NCI-H1417 treated with DMSO at 0.1 percent for 48 hours (cell line): ENCODE measurements at regions not wholly inside any gene's neighbourhood (a gene's known extent, or its start where the extent isn't known, plus 50 kb on each side); places are given as distances from the start of the nearest gene placed in this dataset.
A peak's percentile ranks its signal among the peaks of the same experiment; 100 is the strongest.

Experiments
- DNase-seq: peaks from one replicate; lab custom pipeline; 2025; lab: John Stamatoyannopoulos, UW

DNA sequence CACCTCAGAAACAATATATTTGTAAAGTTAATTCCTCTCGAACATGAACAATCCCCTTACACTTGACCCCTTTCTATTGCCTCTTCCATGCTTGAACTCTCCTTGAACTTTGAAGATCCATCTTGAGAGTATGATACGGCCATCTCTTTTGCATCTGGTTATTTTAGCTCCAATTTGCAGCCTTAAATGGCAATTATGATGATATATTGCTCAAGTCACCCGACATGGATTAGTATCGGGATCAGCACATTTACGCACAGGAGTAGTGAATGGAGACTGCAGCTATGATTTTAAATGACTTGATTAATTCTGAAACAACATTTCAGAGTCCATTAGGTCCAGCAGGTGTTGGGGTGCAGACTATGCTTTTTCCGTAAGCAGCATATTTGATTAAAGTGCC, 143.8 kb upstream of the PAQR3 start:
- no peak for DNase-seq

DNA sequence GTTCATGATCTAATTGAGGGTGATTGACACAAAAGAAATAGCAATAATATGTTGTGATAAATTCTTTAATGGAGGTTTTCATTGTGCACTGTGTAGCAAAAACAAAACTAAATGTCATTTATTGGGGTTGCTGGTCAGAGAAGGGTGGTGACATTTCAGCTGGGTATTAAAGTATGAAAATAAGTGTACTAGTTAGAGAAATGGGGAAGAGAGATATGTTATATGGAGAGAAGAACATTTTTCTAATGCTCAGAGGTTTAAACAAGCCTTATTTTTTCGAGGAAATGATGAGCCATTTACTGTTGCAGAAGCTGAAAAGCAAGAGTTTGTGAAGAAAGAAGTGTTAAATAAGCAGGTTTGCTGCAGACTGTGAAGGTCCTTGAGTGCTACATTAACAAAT, 142.7 kb upstream of the PAQR3 start:
- no peak for DNase-seq

DNA sequence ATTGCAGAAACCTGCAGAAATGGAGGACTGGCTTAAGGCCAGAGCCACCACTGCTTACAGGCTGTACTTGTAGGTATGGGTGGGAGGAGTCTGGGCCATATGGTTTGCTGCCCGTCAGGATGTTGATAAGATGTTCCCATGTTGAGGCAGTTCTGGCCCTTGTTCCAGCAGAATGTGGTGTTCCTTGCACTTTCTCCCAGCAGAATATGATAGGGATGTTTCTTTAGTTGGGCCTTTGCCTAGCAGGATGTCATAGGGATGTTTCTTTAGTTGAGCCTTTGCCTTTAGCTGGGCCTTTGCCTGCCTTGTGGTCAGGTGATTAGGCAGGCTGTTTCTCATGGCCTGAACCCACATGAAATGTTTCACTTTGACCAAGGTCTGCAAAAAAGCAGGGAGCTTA, 139.1 kb upstream of the PAQR3 start:
- DNase-seq = no peak

DNA sequence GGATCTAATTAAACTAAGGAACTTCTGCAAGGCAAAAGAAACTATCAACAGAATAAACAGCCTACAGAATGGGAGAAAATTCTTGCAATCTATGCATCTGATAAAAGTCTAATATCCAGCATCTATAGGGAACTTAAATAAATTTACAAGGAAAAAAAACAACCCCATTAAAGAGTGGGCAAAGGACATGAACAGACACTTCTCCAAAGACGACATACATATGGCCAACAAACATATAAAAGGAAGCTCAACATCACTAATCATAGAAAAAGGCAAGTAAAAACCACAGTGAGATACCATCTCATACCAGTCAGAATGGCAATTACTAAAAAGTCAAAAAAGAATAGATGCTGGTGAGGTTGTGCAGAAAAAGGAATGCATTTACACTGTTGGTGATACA, 134.8 kb upstream of the PAQR3 start:
- DNase-seq = no peak

DNA sequence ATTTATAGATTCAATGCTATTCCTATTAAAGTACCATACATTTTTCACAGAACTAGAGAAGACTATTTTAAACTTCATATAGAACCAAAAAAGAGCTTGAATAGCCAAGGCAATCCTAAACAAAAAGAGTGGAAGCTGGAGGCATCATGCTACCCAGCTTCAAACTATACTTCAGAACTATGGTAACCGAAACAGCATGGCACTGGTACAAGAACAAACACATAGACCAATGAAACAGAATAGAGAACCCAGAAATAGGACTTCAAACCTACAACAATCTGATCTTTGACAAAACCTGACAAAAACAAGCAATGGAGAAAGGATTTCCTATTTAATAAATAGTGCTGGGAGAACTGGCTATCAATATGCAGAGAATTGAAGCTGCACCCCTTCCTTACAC, 134.2 kb upstream of the PAQR3 start:
- no peak for DNase-seq

DNA sequence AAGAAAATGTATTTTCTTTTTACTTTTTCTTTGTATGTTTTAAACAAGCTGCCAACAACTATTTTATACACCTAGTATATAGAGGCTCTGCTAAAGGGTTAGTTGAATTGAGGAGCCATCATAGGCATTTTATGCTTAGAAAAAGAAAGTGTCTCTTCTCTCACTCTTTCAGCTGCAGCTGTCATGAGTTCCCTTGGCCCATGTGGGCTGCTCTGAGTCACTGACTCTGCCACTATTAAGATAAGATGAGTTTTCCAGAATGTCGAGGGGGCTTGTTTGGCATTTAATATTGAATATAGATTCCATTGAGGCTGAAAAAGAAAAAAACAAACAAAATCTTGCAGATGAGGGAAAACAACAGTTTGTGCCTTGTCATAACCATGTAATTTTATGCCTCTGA, 126.0 kb upstream of the PAQR3 start:
- no peak for DNase-seq

DNA sequence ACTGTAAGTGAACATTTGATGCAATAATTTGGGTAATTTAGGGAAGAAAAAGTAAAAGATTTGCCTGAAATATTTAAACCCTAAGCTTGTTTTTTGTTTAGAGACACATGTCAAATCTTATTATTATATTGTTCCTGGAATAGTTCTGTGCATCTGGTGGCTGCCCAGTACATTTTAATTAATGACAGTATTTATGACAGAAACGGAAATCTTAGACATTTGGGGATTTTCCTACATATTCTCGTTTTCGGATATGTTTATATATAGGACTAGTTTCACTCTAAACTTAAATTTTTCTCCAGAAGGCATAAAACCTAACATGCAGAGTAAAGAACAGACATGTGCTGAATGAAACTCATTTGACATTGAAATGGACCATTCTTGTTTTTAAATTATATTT, 125.6 kb upstream of the PAQR3 start:
- DNase-seq = no peak

DNA sequence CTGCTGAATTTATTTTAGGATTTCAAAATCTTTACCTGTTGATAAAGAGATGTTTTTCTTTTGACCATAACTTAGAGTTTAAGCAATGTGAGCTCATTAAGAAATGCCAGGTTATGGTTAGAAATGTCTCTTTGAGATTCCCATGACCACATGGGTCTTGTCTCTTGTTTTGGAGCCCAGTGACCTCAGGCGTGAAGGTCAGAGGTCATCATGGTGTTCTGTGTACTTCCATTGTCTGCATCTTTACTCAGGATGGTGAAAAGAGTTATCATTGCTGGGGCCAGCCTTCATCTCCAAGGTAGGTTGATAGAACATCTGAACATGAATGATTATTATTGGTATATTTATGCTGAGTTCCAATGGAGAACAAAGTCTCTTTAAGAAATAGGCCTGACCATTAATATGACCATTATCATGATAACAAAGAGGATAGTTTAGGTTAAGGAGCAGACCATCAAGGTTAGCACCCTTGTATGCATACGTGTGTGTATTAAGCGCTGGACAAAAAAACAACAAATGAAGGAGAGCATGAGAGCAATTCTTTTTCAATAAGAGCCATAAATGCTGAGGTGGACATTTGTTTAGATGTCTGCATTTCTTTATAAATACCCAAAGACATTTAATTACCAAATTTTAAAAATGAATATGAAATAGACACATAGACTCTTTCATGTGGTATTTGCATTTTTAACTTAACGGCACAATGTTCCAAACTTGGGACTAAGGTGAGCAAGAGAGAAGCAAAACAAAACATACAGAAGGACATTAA, 120.6 kb upstream of the PAQR3 start:
- DNase-seq = no peak

DNA sequence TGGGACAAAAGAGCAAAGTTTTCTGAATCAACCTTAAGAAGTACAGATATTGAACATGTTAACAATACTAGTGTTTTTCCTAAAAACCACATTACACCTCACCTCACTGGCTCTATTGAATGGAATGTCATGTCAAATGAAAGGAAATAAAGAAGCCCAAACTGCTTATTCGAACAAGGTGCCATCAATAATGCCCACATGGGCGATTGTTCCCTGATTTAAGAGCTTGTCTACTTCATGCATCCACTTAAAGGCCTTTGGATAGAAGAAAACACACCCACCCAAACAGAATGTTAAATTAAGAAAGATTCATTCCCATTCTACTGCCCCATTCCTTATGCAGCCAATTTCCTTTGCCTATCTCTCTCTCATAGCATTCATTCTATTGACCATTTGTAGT, 118.5 kb upstream of the PAQR3 start:
- DNase-seq = no peak

DNA sequence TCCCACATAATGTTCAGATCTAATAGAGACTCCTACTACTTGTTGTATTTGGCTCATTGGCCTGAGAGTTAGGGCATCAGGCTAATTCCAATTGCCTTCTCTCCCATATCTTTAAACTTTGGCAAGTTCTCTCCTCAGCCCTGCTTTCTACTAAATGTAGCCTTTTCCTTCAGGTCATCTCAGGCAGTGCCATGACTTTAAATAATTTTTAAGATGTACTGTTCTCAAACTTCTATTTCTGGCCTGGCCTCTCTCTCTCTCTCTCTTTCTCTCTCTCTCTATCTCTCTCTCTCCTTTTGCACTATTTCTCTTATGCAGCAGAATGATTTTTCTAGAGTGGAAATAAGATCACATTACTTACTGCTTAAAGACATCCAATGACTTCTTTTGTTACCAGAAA, 114.5 kb upstream of the PAQR3 start:
- DNase-seq = no peak

DNA sequence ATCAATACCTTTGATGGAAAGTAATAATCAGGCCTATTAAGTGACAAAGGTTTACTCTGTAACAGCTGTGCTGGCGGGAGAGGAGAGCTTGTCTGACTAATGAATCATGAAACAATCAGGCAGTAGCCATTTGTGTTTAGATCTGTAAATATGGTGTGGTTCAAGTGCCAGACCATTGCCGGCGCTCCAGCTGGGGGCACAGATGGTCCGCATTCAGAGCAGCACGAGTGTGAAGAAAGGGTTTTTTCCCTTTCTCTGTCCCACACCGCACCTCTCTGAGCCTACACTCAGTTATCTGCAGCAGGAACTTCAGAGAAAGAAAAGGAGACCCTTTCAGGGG, 111.3 kb upstream of the PAQR3 start:
- peak; percentile 67 for DNase-seq

DNA sequence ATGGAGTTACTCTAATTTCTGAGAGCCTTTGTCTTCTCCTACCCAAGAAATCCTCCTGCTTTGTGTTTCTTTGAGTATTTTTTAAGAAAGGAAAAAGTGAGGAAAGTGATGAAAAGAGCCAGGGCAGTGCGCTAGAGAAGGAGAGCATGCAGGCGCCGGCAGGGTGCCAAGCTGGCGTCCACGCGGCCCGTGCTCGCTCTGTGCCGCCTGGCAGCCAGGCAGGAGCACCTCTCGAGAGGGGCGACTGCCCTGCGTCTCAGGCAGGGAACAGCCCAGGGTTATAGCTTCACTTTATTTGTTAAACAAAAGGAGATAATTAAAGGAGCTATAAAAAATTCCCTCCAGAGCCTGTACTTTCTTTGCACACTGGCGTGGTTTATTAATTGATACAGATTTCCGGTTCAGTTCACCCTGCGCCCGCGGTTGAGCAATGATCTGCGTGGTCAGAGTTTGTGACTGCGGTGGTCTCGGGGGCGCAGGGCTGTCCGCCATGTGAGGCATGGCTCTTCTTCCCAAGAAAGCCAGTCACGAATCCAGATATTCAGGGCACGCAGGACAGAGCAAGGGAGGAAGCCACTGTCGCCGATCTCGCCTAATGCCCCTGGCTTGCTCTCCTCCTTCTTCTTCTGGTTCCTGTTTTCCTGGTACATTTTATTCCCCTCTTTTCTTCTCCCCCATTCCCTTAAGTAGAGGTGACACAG, 110.8 kb upstream of the PAQR3 start:
- DNase-seq = no peak

DNA sequence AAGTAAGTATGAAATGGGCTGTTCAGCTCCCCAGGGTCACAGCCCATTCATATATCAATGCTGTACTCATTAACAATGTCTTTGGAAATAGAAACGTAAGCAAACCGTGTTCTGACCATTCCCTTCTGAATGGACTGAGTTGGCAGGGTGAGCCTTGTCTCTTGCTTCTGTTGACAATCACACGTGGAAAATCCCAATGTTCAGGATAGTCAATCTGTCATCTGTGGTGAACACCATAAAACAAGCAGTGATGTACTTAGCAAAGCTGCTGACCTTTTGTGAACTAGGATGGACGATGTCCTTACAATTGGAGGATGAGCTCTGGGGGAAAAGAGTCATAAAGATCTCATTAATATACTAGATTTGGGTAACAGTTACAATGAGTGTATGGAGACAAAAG, 109.6 kb upstream of the PAQR3 start:
- DNase-seq = no peak

DNA sequence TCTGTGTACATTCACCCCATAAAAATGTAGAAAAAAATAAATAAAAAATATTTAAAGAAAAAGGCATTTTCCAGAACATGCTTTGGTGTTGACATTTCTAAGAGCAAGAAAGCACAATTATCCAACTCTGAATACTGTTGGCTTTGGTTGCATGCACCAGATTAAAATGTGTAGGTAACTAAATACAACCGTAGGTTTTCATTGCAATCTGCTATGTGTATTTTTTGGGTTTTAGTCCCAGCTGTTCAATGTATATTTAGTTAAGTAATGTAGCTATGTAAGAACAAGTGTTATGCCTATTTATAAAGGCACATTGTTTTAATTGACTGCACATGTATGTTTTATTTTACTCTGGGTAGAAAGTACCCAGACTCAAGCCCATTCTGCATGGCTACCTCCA, 108.1 kb upstream of the PAQR3 start:
- no peak for DNase-seq

DNA sequence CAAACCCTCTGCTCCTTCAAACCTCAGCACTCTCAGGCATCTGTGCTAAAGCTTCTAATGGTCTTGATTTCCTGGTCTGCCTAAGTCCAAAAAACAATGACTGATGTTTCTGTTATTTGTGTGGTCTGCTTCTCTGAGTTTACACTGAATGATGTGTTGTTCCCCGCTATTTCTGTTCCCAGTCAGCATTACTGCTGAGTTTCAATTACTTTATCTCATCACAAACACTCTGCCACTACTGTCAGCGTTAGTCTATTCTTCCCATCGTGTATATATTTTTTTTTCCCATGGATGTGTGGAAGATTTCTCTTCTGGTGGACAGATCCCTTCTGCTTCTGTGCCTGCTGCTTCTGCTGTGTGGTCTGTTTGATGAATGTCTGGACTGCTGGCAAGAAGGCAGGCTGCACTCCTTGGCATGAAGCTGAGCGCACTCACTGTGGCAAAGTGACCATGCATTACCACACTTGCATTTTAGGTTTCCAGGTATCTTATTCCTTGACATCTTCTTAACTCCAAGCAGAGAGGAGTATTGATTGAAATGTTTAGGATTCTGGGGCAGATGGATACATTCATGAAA, 106.9 kb upstream of the PAQR3 start:
- DNase-seq = no peak

DNA sequence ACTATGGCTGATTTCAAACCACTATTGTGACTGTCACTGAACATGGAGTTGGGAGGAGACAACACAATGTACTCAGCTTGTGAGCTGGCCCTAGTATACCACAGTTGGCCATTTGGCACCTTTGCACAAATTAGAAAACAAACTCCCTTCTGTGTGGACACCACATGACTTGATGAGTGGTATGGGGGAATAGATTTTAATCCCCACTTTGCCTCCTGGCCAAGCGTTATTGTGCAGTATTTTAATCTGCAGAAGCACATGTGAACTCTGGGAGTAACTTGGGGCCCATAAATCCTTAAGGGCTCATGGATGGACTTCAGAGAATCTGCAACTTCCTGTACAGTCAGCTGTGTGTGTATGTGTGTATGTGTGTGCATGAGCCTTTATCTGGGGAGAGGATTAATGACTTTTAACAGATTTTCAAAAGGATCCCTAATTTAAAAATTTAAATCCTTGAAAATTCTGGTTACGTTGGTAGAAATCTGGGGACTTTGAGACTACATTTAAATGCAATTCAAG, 105.0 kb upstream of the PAQR3 start:
- DNase-seq = no peak

DNA sequence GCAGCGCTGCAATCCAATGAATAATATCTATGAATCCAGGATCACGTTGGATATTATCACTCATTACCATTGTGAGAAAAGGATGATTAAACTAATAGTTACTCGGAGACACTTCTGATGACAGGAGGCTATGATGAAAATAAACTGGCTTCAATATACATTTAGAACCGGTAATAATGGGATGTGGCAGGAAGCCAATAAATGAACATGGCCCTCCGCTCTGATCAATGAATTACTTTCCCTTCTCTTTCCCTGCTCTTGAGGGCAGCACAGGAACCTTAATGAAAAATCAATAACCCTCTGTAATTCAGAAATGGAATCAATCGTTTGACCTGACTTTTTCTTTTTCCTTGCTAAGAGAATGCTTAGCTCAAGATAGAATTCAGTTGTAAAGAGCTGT, 103.9 kb upstream of the PAQR3 start:
- no peak for DNase-seq

DNA sequence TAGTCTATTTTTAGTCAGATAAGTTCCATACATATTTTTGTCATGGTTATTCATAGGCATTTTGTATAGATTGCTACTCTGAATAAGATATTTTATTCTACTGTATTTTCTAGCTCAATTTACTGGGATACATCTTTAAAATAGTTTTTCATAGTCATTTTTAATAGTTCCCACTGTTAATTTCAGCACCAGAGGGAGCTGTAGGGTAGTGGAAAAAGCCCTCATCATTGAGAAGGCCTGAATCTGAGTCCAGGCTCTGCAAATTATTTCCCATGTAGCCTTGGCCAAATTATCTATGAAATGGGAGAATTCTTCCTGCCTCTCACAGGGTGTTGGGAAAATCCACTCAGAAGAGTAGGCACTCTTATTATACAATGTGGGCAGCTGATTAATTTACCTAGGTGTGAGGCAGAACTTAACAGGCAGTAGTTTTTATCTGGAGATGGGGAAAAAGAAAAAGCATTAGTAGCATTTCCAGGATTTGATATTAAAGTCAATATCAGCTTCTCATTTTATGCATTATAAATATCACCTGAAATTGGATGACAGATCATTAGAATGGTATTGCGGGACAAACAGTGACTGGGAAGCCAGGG, 102.9 kb upstream of the PAQR3 start:
- no peak for DNase-seq

DNA sequence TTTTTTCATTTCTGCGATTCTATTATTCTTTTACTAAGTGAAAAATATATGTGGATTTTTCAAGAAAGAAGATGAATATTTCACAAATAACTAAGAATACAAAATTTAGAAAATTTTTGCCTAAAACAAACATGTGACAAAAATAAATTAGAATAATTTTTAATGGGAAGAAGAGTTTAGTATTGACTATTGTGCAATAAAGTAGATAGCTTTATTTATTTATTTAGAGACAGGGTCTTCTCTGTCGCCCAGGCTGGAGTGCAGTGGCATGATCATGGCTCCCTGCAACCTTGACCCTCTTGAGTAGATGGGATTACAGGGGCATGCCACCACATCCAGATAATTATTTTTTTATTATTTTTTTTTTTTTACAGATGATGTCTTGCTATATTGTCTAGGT, 95.3 kb upstream of the PAQR3 start:
- DNase-seq = no peak

DNA sequence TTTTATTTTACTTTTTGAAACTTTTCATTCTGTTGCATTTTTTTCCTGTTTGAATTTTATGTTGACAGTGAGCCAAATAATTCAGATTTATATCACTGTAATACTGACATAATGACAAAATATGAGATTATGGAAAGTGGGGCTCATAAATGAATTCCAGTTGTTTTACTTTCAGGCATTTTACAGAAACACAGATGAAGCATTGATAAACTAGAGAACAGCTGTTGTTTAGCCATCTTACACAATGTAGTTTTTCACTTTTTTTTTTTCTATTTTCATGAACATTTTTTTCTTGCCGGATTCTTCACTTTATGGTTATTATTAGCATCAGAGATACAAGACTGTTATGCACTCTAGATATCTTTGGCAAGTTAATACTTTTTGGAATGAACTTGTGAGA, 91.7 kb upstream of the PAQR3 start:
- no peak for DNase-seq

DNA sequence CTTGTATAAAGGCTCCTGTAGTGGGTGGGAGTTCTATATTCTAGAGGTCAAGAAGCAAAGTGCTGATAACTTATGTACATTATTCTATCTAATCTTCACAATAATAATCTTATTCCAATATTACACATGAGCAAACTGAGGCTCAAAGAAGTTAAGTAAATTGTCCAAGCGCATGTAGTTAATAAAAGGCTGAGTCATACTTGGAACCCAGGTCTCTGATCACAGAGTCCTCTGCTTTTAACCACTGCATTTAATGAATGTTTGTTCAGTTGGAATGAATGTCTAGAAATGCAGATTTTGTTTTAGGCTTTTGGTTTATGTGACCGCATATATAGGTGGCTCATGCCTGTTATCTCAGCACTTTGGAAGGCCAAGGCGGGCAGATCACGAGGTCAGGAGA, 88.4 kb upstream of the PAQR3 start:
- DNase-seq = no peak

DNA sequence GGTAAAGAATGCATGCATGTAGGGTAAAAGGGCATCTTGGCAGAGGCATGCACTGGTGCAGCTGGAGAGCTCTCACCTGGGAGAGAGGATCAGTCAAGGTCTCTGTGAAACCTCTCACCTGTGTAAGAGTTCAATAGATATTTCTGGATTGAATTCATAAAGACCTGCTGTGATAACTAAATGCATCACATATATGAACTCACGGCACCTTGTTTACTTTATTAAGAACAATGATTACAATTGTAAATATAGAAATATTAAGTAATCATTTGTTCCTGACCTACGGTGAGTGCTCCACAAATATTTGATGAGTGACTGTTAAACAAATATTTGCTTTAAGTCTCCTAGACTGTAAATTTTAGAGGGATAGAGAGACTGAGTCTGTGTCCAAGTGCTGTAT, 85.9 kb upstream of the PAQR3 start:
- no peak for DNase-seq
